ENCODE measurements at regions not wholly inside any gene's neighbourhood (a gene's known extent, or its start where the extent isn't known, plus 50 kb on each side); places are given as distances from the start of the nearest gene placed in this dataset.

GRCh38 chr10:126744571-126744970 is 74.1 kb upstream of the C10orf90 start:
- H3K9me3 ChIP-seq (ENCODE audit: control insufficient read depth, insufficient read depth, low read depth, low read length) = no peaks in the 10 kb centered on the region
- no peak for ATAC-seq
- no TSS peak for BruUV-seq (replicated peaks)
- in situ Hi-C loops (cut with HindIII; ENCODE audit: low pct_unique_long_range_greater_than_20kb, low sequenced_read_pairs) (no loop called here), intact Hi-C loops (cut with micrococcal nuclease; ENCODE audit: unreplicated experiment) (loop anchor here (10.0 kb wide), 1 partner anchor 810 kb away; no protein-coding TSS in a partner anchor)
- no peaks in the 10 kb centered on the region for H3K36me3 ChIP-seq (ENCODE audit: control insufficient read depth, insufficient read depth, low read length)
- no peak for TF ChIP-seq CTCF (IDR thresholded peaks at IDR 0.05)
- no peak for DNase-seq (ENCODE audit: low read depth, low spot score)
- H3K4me1 ChIP-seq (ENCODE audit: control insufficient read depth, insufficient read depth, low read length) = no peaks in the 10 kb centered on the region
- POLR2A ChIA-PET = no interaction called here
- H3K27ac ChIP-seq (ENCODE audit: low read length) = no peak overlapping the region
- H3K27me3 ChIP-seq (ENCODE audit: control insufficient read depth, insufficient read depth, low read length) = peaks cover 24% of the 10 kb centered on the region
- no peak overlapping the region for H3K4me3 ChIP-seq (ENCODE audit: low read depth in 2 of 2, low read length in 2 of 2)
- CTCF ChIA-PET = no interaction called here

GRCh38 chr10:126749015-126749655 is 78.6 kb upstream of the C10orf90 start:
- DNase-seq (ENCODE audit: low read depth, low spot score) = peak; percentile 53
- in situ Hi-C loops (cut with HindIII; ENCODE audit: low pct_unique_long_range_greater_than_20kb, low sequenced_read_pairs) = no loop called here
- intact Hi-C loops (cut with micrococcal nuclease; ENCODE audit: unreplicated experiment) = loop anchor here (2.0 to 10.0 kb wide), 2 partner anchors 766 to 814 kb away; no protein-coding TSS in a partner anchor

More at GRCh38 chr10:126749015-126749655, 78.6 kb upstream of the C10orf90 start:
- Histone ChIP-seq H3K9me3 (ENCODE audit: control insufficient read depth, insufficient read depth, low read depth, low read length) (no peaks in the 10 kb centered on the region), H3K27me3 (ENCODE audit: control insufficient read depth, insufficient read depth, low read length) (no peaks in the 10 kb centered on the region), H3K4me3 (ENCODE audit: low read depth in 2 of 2, low read length in 2 of 2) (no peak overlapping the region), H3K4me1 (ENCODE audit: control insufficient read depth, insufficient read depth, low read length) (no peaks in the 10 kb centered on the region), H3K27ac (ENCODE audit: low read length) (no peak overlapping the region), H3K36me3 (ENCODE audit: control insufficient read depth, insufficient read depth, low read length) (no peaks in the 10 kb centered on the region)
- peak; percentile 100 for ATAC-seq
- ChIA-PET CTCF (interaction anchor here (0.6 to 1.0 kb wide), 3 partner anchors 814 to 870 kb away, joined by 3 to 5 read pairs (median 4); no protein-coding TSS in a partner anchor), POLR2A (no interaction called here)
- no TSS peak for BruUV-seq (replicated peaks)
- TF ChIP-seq TCF7L2 (IDR thresholded peaks at IDR 0.05; ENCODE audit: low read depth, low read length) (no peak), CTCF (IDR thresholded peaks at IDR 0.05) (peak; percentile 92), SIN3A (IDR thresholded peaks at IDR 0.05; ENCODE audit: borderline replicate concordance, insufficient read depth, low read depth, low read length) (no peak)
- TF ChIP-seq, protein P1, sequence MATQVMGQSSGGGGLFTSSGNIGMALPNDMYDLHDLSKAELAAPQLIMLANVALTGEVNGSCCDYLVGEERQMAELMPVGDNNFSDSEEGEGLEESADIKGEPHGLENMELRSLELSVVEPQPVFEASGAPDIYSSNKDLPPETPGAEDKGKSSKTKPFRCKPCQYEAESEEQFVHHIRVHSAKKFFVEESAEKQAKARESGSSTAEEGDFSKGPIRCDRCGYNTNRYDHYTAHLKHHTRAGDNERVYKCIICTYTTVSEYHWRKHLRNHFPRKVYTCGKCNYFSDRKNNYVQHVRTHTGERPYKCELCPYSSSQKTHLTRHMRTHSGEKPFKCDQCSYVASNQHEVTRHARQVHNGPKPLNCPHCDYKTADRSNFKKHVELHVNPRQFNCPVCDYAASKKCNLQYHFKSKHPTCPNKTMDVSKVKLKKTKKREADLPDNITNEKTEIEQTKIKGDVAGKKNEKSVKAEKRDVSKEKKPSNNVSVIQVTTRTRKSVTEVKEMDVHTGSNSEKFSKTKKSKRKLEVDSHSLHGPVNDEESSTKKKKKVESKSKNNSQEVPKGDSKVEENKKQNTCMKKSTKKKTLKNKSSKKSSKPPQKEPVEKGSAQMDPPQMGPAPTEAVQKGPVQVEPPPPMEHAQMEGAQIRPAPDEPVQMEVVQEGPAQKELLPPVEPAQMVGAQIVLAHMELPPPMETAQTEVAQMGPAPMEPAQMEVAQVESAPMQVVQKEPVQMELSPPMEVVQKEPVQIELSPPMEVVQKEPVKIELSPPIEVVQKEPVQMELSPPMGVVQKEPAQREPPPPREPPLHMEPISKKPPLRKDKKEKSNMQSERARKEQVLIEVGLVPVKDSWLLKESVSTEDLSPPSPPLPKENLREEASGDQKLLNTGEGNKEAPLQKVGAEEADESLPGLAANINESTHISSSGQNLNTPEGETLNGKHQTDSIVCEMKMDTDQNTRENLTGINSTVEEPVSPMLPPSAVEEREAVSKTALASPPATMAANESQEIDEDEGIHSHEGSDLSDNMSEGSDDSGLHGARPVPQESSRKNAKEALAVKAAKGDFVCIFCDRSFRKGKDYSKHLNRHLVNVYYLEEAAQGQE (IDR thresholded peaks at IDR 0.05; ENCODE audit: insufficient read depth in 1 of 2, low read depth in 2 of 2, low read length in 1 of 2) = no peak

All from Panc1 (cell line).